ENCODE measurements at regions not wholly inside any gene's neighbourhood (a gene's known extent, or its start where the extent isn't known, plus 50 kb on each side); places are given as distances from the start of the nearest gene placed in this dataset.
"Not testable (repeated sequence)": the region's sequence is repeated elsewhere in the genome, so short reads cannot be mapped to it uniquely, and the experiment has no call there.

- DNase-seq = no peak
- in situ Hi-C loops (cut with MboI; ENCODE audit: low pct_unique_long_range_greater_than_20kb, low sequenced_read_pairs) = no loop called here
These were observed 327.1 kb downstream of the GLUD2 start for GRCh38 chrX:121374471-121374870.

- DNase-seq; in situ Hi-C loops (cut with MboI; ENCODE audit: low pct_unique_long_range_greater_than_20kb, low sequenced_read_pairs): not testable (repeated sequence)
These were observed 334.5 kb downstream of the GLUD2 start for GRCh38 chrX:121381915-121382314.

- DNase-seq = no peak
- in situ Hi-C loops (cut with MboI; ENCODE audit: low pct_unique_long_range_greater_than_20kb, low sequenced_read_pairs) = no loop called here
These were observed 342.7 kb downstream of the GLUD2 start for GRCh38 chrX:121389976-121390714.

- DNase-seq = no peak
- in situ Hi-C loops (cut with MboI; ENCODE audit: low pct_unique_long_range_greater_than_20kb, low sequenced_read_pairs) = no loop called here
These were observed 358.4 kb downstream of the GLUD2 start for GRCh38 chrX:121405826-121406225.

GRCh38 chrX:121407627-121408026, 360.2 kb downstream of the GLUD2 start:
- in situ Hi-C loops (cut with MboI; ENCODE audit: low pct_unique_long_range_greater_than_20kb, low sequenced_read_pairs) = no loop called here
- DNase-seq = no peak

GRCh38 chrX:121431514-121431913, 384.1 kb downstream of the GLUD2 start:
- in situ Hi-C loops (cut with MboI; ENCODE audit: low pct_unique_long_range_greater_than_20kb, low sequenced_read_pairs); DNase-seq: not testable (repeated sequence)

GRCh38 chrX:121433289-121433688, 385.9 kb downstream of the GLUD2 start:
- DNase-seq = no peak
- in situ Hi-C loops (cut with MboI; ENCODE audit: low pct_unique_long_range_greater_than_20kb, low sequenced_read_pairs) = no loop called here

- in situ Hi-C loops (cut with MboI; ENCODE audit: low pct_unique_long_range_greater_than_20kb, low sequenced_read_pairs); DNase-seq: not testable (repeated sequence)
These were observed 390.3 kb downstream of the GLUD2 start for GRCh38 chrX:121437666-121438065.

- DNase-seq = no peak
- in situ Hi-C loops (cut with MboI; ENCODE audit: low pct_unique_long_range_greater_than_20kb, low sequenced_read_pairs) = no loop called here
These were observed 408.5 kb downstream of the GLUD2 start for GRCh38 chrX:121455890-121456289.

- in situ Hi-C loops (cut with MboI; ENCODE audit: low pct_unique_long_range_greater_than_20kb, low sequenced_read_pairs) = no loop called here
- no peak for DNase-seq
These were observed 408.9 kb downstream of the GLUD2 start for GRCh38 chrX:121456315-121456714.

GRCh38 chrX:121457096-121457495, 409.7 kb downstream of the GLUD2 start:
- in situ Hi-C loops (cut with MboI; ENCODE audit: low pct_unique_long_range_greater_than_20kb, low sequenced_read_pairs) = no loop called here

GRCh38 chrX:121479406-121479805, 432.0 kb downstream of the GLUD2 start:
- DNase-seq = peak; percentile 12
- in situ Hi-C loops (cut with MboI; ENCODE audit: low pct_unique_long_range_greater_than_20kb, low sequenced_read_pairs) = no loop called here

More at GRCh38 chrX:121457096-121457495, 409.7 kb downstream of the GLUD2 start:
- no peak for DNase-seq

GRCh38 chrX:121496966-121497365, 449.6 kb downstream of the GLUD2 start:
- DNase-seq = no peak
- in situ Hi-C loops (cut with MboI; ENCODE audit: low pct_unique_long_range_greater_than_20kb, low sequenced_read_pairs) = no loop called here

- in situ Hi-C loops (cut with MboI; ENCODE audit: low pct_unique_long_range_greater_than_20kb, low sequenced_read_pairs) = no loop called here
- peak; percentile 59 for DNase-seq
These were observed 456.7 kb downstream of the GLUD2 start for GRCh38 chrX:121504153-121504552.

GRCh38 chrX:121546317-121546716, 498.9 kb downstream of the GLUD2 start:
- in situ Hi-C loops (cut with MboI; ENCODE audit: low pct_unique_long_range_greater_than_20kb, low sequenced_read_pairs) = no loop called here
- no peak for DNase-seq

GRCh38 chrX:121558886-121559285, 511.5 kb downstream of the GLUD2 start:
- no peak for DNase-seq
- in situ Hi-C loops (cut with MboI; ENCODE audit: low pct_unique_long_range_greater_than_20kb, low sequenced_read_pairs) = no loop called here

GRCh38 chrX:121562616-121563015, 515.2 kb downstream of the GLUD2 start:
- in situ Hi-C loops (cut with MboI; ENCODE audit: low pct_unique_long_range_greater_than_20kb, low sequenced_read_pairs) = no loop called here
- no peak for DNase-seq

GRCh38 chrX:121569609-121570008, 522.2 kb downstream of the GLUD2 start:
- in situ Hi-C loops (cut with MboI; ENCODE audit: low pct_unique_long_range_greater_than_20kb, low sequenced_read_pairs) = no loop called here
- DNase-seq = no peak

- no peak for DNase-seq
- in situ Hi-C loops (cut with MboI; ENCODE audit: low pct_unique_long_range_greater_than_20kb, low sequenced_read_pairs) = no loop called here
These were observed 522.8 kb downstream of the GLUD2 start for GRCh38 chrX:121570072-121570841.

GRCh38 chrX:121571333-121571732, 523.9 kb downstream of the GLUD2 start:
- no peak for DNase-seq
- in situ Hi-C loops (cut with MboI; ENCODE audit: low pct_unique_long_range_greater_than_20kb, low sequenced_read_pairs) = no loop called here

Data from KBM-7 (cell line).